NCI-H1436 treated with DMSO at 0.1 percent for 48 hours (cell line): ENCODE measurements at regions not wholly inside any gene's neighbourhood (a gene's known extent, or its start where the extent isn't known, plus 50 kb on each side); places are given as distances from the start of the nearest gene placed in this dataset.

Experiments
- DNase-seq: peaks from one replicate; lab custom pipeline; 2025; lab: John Stamatoyannopoulos, UW

DNA sequence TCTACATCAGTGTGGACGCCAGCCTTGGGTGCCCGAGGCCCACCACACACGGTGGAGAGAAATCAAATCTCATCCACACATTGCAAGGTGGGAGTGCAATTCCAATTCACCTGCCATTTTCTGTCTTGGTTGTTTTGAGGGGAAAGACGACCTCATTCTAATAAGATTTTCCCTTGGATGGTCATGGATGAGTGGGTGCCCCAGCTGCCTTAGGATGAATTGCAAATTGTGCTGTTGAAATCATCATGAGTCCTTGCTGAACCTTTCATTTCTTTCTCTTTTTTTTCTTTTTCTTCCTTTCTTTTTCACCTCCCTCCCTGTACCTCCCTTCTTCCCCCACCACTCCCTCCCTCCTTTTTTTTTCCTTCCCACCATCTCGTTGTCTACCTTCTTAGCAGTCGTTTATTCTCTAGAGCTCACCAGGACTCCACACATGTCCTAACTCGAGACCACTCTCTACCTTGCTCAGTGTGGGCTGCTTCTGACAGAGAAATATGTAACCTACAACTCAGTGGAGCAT is 266.9 kb upstream of the NFE2L3 start:
- DNase-seq: no peak

DNA sequence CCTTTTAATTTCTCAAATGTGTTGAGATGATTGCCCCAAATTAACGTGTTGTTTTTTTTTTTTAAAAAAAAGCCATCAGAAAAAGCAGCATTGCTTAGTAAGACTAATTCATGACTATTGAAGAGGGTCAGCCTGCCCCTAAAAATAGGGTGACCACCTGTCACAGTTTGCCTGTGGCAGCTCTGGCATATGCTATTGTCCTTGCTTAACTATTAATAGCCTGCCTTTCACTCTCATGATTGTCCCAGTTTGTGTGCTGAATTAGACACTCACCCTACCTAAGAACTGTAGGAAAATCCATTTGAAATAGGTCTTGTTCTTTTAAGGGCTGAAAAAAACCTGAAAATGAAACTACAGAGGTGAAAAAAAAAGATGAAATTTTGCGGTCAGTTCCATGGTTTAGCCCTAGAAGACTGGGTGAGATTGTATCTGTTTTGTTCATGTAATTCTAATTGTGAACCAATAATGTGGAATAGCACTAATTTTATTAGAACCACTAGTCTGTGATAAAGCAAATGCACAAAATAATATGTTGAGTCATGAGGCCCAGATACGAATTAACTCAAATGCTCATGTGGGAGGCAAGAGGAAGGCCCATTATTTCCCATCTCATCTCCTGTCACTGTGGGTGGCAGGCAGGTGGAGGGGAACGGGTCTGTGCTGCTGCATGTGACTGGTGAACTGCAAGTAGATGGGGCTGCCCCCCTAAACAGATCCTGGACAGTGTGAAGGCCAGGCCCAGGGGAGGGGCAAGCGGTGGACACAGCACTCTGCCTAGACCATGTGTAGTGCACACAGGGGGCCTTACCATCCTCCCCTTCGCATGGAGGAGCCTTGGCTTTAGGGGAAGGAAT is 265.4 kb upstream of the NFE2L3 start:
- no peak for DNase-seq

DNA sequence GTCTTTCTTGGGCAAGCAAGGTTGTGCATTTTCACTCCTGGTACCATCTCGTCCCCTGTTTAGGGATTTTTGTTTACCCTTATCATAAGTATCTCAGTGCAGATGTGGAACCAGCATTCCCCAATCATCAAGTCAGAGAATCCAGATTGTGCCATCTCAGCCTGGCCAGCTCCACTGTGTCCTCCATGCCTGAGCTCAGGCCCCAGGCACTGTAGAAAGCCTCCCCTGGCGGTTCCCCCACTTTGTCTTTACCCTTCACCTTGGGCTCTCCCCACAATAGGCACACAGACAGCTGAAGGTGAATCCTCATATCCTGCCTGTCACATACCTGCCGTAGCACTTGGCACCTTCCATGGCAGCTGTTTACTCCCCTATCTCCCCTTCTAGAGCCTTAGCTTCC is 264.7 kb upstream of the NFE2L3 start:
- DNase-seq: no peak

DNA sequence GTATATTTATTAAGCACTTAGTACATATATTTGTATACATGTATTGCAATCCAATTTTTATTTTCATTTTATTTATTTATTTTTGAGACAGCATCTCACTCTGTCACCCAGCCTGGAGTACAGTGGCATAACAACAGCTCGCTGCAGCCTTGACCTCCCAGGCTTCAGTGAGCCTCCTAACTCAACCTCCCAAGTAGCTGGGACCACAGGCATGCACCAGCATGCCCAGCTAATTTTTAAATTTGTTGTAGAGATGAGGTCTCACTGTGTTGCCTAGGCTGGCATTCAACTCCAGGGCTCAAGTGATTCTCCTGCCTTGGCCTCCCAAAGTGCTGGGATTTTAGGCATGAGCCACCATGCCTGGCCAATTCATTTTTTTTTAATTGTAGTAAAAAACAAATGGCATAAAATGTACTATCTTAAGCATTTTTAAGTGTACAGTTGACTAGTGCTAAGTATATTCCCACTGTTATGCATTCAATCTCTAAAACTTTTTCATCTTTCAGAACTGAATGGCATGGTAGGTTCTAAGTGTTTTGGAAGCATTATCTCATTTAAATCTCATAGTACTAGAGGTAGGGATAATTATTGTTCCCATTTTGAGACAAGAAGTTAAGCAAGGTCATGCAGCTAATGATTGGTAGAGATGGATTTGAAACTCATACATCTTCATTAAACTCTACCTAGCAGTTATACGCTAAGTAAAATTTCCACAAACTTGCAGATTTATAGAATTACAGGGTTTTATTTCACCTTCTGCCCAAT is 264.0 kb upstream of the NFE2L3 start:
- DNase-seq: no peak

DNA sequence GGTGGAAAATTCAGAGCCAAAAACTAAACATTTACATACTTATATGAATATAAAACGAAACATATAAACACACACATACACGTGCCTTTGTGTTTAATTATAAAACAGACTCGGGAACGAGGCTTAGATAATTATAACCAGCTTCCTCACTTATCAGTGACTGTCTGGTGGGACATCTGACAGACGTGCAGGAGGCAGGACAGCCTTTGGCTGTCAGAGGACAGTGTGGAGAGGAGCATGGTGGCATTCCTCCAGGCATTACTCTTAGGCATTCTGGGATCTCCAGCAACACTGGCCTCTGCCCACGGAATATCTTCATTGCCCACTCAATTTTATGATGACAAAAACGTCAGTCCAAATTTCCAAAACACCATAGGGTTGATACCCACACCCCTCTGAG is 262.2 kb upstream of the NFE2L3 start:
- DNase-seq: no peak

DNA sequence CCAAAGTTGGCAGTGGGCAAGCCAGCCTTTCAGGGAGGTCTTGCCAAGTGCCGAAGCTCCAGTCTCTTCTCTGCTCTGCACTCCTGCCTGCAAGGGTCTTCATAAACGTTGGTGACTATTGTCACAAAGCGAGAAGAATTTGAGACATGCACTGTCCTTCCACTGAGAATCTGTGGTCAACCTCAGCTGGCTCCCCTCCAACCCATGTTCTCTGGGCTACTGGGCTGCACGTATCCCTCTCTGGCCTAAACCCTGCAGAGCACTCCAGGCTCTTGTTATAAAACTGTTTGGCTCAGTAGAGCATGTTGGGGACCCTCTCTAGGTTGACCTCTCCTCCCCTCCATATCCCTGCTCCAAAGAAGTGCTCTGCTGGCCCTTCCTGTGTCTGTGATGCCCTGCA is 260.4 kb upstream of the NFE2L3 start:
- DNase-seq: no peak

DNA sequence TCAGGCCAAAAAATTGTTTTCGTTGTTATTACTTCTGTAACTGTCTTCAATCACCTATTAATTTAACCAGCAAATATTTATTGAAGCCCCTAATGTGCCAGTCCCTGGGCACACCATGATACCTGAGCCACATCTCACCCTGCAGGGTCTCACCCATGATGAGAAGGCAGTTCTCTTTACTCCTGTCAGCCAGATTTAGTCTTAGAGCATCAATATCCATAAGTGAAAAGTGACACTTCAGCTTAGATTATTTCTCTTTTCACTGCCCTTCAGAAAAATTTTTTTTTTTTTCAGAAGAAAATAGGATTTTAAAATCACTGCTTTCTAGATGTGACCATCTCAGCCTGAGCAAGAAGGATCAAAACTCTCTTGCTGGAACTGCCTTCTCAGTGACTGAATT is 258.6 kb upstream of the NFE2L3 start:
- no peak for DNase-seq

DNA sequence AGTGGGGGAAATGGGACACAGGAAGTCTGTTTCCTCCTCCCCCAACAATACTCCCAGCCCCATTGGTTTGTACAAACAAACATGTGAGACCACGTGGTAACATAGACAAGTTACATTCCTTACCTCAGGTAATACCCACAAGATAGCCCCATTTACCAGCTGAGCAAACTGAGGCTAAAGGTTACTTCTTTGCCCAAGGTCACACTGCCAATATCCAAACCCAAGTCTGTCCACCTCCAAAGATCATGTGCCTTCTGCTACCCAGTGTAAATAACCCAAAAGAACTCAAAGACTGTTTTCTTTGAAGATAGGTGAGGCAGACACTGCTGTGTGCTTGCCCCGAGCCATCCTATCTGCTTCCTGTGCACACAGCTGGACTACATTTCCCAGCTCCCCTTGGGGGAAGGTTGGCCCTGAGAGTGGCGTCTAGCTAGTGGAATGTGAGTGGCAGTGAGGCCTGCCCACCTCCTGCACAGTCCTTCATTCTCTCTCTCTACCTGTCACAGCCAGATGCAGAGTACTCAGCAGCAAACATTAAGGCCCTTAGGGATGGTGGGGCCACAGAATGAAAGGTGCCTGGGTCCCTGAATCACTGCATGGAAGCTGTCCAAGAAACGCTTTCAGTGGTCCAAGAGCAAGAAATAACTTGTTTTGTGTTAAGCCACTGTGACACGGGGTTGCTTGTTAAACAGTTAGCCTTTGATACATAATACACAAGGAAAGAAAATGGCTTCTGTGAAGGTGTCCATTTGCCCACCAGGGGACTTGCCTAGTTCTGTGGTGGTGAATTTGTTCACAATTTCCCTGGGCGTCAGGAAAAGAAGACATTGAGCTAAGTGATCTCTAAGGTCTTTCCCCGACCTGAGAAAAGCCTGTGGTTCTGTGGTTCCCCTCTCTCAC is 257.7 kb upstream of the NFE2L3 start:
- DNase-seq: no peak

DNA sequence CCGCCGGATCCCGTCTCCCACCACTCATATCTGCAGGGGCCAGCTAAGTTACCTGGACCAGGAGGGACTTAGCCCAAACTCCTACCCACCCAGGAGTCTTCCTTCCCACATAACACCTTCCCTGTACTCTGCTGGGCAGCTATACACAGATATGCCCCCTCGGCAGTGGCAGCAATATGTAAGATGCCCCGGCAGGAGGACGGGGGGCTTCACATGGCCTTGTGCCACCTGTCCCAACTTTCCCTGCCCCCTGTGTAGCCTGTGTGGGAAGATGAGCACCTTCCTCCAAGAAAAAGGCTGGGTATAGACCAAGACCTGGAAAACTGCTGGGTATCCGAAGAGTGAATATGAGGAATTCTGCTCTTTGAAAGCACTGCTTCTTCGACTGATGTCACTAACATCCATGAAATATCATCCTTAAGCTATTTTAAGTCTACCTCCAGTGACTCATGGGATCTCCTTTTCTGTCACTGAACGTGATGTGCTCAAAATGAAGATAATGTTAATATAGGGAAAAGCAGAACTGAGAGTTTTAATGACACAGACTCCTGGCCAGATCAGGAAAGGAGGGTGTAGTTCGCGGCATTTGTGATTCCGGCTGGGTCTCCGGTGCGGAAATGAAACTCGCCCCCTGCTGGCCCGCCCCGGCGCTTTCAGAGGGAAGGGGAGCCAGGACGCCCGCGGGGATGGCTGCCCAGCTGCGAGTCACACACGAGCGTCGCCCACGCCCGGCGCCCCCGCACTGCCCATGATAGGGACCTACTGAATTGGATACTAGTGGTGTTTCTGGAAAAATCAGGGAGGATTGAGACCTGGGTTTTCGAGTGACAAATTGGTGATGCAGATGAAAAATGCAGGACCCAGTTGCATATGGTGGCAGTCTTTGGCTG is 256.9 kb upstream of the NFE2L3 start:
- no peak for DNase-seq

DNA sequence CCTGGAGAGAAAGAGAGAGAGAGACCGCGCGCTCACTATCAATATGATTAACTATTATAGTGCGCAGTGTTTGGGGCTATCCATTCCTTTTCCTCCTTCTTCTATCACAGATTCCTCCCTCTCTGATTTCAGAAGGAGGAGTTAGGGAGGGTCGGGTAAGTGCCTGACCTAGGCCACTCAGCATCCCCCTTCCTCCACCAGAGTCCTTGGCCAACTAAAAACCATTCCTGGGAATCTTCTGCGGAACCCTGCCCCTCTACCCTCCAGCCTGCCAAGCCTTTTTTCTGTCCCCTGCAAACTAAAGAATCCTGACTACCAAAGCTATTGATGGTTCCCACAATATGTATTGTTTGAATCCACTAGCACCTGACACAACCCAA is 256.2 kb upstream of the NFE2L3 start:
- no peak for DNase-seq

DNA sequence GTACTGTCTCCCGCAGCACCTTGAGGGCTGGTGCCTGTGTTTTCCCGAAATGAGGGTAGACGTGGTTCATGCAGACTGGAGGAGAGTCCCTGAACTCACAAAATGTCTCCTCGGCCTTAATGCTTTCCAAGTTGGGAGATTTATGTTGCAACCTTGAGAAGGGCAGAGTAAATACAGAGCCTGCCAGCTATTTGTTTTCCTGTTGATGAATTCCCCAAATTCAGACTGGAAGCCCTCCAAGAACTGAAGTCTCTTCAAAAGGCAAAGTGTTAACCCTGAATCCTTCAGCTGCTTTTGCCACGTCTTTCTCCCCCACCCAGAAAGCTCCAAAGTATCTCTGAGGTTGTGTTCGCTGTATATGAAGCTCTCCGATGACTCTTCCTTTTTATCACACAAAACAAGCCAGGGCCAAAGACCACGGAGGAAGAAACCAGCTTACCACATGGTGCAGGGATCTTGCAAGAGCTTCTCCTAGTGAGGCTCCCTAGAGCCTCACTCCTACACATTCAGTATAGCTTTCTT is 254.7 kb upstream of the NFE2L3 start:
- no peak for DNase-seq

DNA sequence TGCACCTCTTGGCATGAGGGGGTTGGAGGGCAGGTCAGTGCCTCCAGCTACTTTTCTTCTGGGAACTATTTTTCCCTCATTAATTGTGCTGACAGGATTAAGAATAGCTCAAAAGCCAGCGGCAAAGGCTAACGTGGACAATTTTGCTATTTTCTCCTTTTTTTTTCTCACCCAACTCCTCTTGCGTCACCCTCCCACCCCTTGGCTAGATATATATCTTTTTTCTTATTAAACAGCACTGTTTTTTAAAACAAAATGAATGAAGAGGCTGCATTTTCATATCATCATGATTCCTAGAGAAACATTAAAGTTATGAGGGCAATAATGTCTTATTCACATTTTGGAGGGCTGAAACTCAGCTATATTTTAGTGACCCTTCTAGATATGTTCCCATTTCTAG is 251.8 kb upstream of the NFE2L3 start:
- DNase-seq: no peak

DNA sequence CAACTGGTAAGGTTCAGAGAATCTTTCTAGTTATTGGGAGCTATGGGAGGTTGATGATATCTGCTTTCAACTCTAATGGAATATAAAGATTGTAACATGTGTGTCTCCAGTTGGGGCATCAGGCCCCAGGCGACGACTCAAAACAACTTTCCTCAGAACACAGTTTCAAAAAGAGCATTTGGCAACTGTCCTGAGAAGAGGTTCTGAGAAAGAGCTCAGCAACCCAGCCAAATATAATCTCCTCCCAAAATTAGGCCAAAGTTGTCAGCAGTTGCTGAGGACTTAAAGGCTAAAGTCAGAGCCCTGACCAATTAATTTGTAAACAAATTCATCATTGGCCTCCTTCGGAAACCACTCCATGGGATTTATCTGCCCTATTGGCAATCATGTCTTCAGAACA is 251.1 kb upstream of the NFE2L3 start:
- no peak for DNase-seq

DNA sequence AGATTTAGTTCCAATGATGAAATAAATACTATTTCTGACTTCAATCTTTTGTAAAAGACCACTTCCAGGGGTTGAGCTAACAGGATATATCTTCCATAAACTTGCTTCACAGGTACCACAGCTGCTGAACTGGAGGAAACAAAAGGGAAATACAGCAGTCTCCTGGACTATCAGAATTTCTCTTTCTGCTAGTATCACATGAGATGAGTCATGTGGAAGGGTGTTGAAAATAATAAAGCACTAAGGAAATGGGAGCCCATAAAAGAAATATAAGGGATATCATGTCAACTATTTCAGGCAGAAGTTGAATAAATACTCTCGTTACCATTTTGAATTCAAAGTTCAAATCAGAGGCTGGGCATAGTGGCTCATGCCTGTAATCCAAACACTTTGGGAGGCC is 250.3 kb upstream of the NFE2L3 start:
- DNase-seq: no peak

DNA sequence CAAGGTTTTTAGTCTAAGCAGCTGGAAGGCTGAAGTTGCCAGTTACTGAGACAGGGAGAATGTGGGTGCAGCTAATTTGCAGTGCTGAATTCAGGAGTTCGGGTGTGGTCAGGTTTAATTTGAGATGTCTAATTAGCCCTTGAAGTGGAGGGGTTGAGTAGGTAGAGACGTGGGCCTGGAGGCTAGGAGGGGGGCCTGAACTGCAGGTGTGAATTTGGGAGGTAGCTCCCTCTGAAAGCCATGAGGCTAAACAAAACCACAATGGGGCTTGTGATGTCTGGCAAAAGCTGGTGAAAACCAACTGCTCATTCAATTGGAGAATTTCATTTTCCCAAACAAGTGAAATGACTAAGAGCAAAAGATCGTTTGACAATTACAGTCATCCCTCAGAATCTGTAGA is 246.0 kb upstream of the NFE2L3 start:
- DNase-seq: no peak

DNA sequence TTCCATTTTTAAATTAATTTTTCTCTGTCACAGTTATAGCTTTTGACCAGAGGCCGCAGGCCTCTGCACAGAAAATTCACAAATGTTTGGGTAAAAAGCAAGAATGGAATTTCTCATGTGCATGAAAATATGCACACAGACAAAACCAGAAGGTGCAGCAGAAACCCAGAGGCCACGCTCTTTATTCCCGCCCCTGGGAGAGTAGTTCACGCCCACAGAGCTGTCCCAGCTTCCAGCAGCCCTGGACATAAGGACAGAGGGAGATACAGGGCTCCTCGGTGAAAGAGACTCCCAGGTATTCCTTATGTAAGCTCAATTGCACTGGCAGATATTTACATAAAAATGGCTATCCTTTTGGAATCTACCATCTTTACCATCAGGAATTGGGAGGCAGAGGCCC is 245.2 kb upstream of the NFE2L3 start:
- no peak for DNase-seq

DNA sequence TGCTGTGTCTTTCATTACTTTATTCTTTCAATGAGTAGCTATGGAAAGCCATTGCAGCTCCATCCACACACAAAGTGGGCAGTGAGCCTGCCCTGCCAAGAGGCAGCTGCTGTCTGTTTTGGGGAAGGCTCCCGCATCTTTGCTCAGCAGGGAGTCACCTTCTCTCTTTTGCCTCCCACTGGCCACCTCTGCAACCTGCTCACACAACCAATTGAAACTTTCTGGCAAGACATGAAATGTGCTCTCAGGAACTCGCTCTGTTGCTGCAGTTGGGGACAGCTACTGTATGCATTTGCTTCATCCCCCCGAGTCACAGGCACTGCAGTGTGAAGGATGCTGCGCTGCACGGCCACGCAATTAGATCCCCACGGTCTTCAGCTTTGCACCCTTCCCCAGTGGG is 244.8 kb upstream of the NFE2L3 start:
- no peak for DNase-seq

DNA sequence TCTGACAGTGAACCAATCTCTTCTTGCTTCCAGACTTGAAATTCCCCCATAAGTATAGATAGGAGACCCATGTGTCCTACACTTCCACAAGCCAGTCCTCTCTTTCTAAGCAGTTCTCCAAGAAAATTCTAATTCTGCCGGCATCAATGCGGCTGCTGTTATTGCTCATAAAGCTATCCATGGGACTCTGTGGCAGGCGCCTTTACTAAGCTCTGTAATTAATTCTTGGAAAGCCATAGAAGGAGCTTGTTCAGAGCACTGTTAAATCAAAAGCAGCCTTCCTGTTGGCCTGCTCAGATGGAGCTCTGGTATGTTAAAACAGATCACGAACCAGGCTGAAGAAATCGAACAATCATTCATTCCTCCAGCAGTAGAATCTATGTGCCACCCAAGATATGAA is 244.3 kb upstream of the NFE2L3 start:
- DNase-seq: no peak

DNA sequence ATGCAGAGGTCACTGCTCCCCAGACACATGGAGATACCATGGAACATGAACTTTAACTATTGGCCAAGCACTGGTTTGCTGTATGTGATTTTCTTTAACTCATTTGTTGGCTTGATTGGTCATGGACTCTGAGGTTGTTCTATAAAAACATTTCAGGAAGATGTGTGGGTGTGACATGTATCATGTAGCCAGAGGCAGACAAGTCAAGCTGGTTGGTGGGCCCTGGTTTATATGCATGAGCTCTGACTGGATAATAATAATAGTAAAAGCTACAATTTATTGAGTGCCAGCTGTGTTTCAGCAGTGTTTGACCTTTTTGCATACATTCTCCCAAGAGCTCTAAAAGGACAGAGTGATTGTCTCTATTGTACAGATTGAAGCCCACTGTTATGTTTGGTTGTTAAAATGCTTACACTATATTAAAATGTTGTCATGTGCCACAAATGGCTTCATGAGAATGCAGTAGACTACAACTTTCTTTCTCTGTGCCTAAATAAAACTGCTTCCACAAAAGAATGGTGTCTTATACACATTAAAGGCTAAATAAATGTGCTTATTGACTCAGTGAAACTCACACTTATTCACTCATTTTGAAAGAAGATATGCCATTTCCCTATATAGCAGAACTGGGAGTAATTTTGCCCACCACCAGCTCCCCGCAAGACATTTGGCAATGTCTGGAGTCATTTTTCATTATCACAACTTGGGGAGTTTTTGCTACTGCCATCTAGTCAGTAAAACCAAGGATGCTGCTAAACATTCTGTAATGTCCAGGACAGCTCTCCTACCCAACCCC is 243.6 kb upstream of the NFE2L3 start:
- no peak for DNase-seq
